Erythroblast (primary cell): ENCODE measurements at regions not wholly inside any gene's neighbourhood (a gene's known extent, or its start where the extent isn't known, plus 50 kb on each side); places are given as distances from the start of the nearest gene placed in this dataset.

Experiments
- GATA1 ChIP-seq: IDR thresholded peaks from 2 replicates; pipeline ENCODE4 v1.6.1; 2011; ENCODE audit warnings: low read depth, mild to moderate bottlenecking, control low read depth, low read length, moderate library complexity
- POLR2A ChIP-seq: IDR thresholded peaks from 2 replicates; pipeline ENCODE4 v1.6.1; 2011; ENCODE audit warnings: mild to moderate bottlenecking, low read length

DNA sequence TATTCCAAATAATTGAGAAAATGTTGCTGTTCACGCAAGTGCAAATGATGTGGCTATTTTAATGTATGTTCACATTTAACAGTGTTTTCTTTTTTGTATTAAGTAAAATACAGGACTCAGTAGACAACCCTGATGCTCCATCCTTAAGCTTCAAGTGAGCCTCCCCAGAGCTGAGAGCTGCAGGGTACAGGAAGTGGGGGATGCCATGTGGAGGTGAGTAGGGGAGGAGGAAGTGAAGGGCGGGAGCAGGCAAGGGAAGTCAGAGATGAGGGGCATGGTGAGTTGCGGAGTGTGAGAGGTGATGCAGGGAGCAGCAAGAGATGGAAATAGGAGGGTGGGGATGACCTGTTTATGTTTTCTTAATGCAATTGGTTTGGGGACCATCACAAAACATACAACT is 711.0 kb downstream of the UQCRFS1 start:
- TF ChIP-seq POLR2A (no peak), GATA1 (no peak)
